ENCODE measurements at regions not wholly inside any gene's neighbourhood (a gene's known extent, or its start where the extent isn't known, plus 50 kb on each side); places are given as distances from the start of the nearest gene placed in this dataset.

DNA sequence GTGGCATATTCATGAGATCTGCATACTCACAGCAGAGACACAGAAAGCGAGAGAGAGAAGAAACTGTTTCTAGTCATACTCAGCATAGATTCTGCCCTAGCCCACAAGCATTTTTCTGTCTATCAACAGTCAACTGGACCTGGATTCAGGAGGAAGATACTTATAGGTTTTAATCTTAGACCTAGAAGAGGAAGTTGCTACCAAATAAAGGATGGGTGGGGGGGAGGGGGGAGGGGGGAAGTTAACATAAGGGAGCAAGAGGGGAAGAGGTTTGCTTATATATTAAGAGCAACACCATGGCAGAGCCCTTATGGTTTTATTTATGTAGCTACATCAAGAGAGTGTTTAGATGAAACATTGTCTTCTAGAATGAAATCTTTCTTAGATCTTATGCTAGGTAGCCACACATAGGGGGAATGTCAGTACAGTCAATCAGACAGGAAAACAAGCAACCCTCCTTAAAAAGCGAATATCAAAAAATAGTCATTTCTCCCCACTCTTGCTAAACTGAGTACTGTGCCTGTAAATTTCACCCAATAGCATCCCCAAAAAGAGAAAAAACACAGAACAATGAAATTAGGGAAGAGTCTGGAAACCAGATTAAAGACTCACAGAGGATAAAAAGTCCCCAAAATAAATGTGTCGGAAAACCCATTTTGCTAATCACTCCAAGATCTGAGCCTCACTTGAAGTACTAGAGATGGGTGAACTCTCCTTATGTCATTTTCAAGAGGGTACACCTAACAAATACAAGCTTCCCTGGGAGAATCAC lies 192.7 kb upstream of the NR4A3 start:
- H3K9ac ChIP-seq (ENCODE audit: extremely low read depth, insufficient read length, low read length), result no peak overlapping the region
- no peak overlapping the region for H3K27ac ChIP-seq (ENCODE audit: insufficient read length, low read depth, low read length)
- no peak overlapping the region for H4K91ac ChIP-seq (ENCODE audit: insufficient read length, low read depth, low read length)
- no peak overlapping the region for H2BK12ac ChIP-seq (ENCODE audit: insufficient read length, low read depth, low read length)
- no peak overlapping the region for H3K27ac Mint-ChIP-seq
- no peak overlapping the region for H3K18ac ChIP-seq (ENCODE audit: insufficient read length, low read depth, low read length)
- H3K4me2 ChIP-seq (ENCODE audit: insufficient read depth, insufficient read length, low read length), result no peak overlapping the region
- no peak overlapping the region for H2AFZ ChIP-seq (ENCODE audit: low read length)
- no peak overlapping the region for H2BK120ac ChIP-seq (ENCODE audit: low read depth, low read length, poor library complexity, severe bottlenecking)
- peaks cover 3 to 5% of the 10 kb centered on the region in 2 experiments; a peak in 1 of 4 replicates for H3K4me1 Mint-ChIP-seq
- no peaks in the 10 kb centered on the region for H3K9me3 ChIP-seq (ENCODE audit: control insufficient read depth, low read depth, low read length)
- no peak overlapping the region for H2BK15ac ChIP-seq (ENCODE audit: low read depth, low read length)
- WGBS (ENCODE audit: extremely low coverage, insufficient read length, low lambda C conversion rate), result no CpG with 5 or more reads among the region's 3 CpGs
- H4K8ac ChIP-seq (replicated peaks; ENCODE audit: insufficient read length, low read depth, low read length), result no peak overlapping the region
- no peak overlapping the region for H3K23ac ChIP-seq (ENCODE audit: insufficient read length, low read depth, low read length)
- no peaks in the 10 kb centered on the region for H3K79me1 ChIP-seq (ENCODE audit: insufficient read depth, low read depth, low read length, poor library complexity, severe bottlenecking)
- no peak overlapping the region for H2BK20ac ChIP-seq (ENCODE audit: low read depth, low read length, poor library complexity, severe bottlenecking)
- TF ChIP-seq, protein P1, sequence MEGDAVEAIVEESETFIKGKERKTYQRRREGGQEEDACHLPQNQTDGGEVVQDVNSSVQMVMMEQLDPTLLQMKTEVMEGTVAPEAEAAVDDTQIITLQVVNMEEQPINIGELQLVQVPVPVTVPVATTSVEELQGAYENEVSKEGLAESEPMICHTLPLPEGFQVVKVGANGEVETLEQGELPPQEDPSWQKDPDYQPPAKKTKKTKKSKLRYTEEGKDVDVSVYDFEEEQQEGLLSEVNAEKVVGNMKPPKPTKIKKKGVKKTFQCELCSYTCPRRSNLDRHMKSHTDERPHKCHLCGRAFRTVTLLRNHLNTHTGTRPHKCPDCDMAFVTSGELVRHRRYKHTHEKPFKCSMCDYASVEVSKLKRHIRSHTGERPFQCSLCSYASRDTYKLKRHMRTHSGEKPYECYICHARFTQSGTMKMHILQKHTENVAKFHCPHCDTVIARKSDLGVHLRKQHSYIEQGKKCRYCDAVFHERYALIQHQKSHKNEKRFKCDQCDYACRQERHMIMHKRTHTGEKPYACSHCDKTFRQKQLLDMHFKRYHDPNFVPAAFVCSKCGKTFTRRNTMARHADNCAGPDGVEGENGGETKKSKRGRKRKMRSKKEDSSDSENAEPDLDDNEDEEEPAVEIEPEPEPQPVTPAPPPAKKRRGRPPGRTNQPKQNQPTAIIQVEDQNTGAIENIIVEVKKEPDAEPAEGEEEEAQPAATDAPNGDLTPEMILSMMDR (conservative IDR thresholded peaks at IDR 0.05), result no peak
- H3K56ac ChIP-seq (ENCODE audit: insufficient read length, low read depth, low read length), result no peak overlapping the region
- no peaks in the 10 kb centered on the region for H3K23me2 ChIP-seq (ENCODE audit: insufficient read length, low read depth, low read length, poor library complexity, severe bottlenecking)
- no peak overlapping the region for H3K14ac ChIP-seq (ENCODE audit: insufficient read depth, low read length)
- no peak overlapping the region for H3T11ph ChIP-seq (ENCODE audit: low read length)
- no peaks in the 10 kb centered on the region for H3K27me3 Mint-ChIP-seq (ENCODE audit: low read depth)
- no peaks in the 10 kb centered on the region; the same call in 1 of the 2 replicates for H3K4me1 ChIP-seq (ENCODE audit: insufficient read depth, low read length)
- no peak overlapping the region for H4K5ac ChIP-seq (ENCODE audit: insufficient read length, low read depth, low read length)
- H2BK5ac ChIP-seq (ENCODE audit: insufficient read length, low read length), result no peak overlapping the region
- H3K4me3 Mint-ChIP-seq, result no peak overlapping the region
- no peaks in the 10 kb centered on the region for H3K9me3 Mint-ChIP-seq
- no peaks in the 10 kb centered on the region for H3K79me2 ChIP-seq (ENCODE audit: insufficient read depth, low read length)
- no peak overlapping the region for H2AK5ac ChIP-seq (ENCODE audit: insufficient read length, low read length)
- no peak overlapping the region for H3K4ac ChIP-seq (ENCODE audit: low read depth, low read length)
- H3K27me3 ChIP-seq (ENCODE audit: insufficient read depth, low read length), result no peaks in the 10 kb centered on the region
- H3K36me3 Mint-ChIP-seq (ENCODE audit: insufficient read depth in 1 of 3, low read depth in 3 of 3), result no peaks in the 10 kb centered on the region
- DNase-seq, result no peak
- H4K20me1 ChIP-seq (ENCODE audit: control insufficient read depth, insufficient read depth, insufficient read length), result no peaks in the 10 kb centered on the region
